GM06990 (cell line): ENCODE measurements at regions not wholly inside any gene's neighbourhood (a gene's known extent, or its start where the extent isn't known, plus 50 kb on each side); places are given as distances from the start of the nearest gene placed in this dataset.
"Not testable (repeated sequence)": the region's sequence is repeated elsewhere in the genome, so short reads cannot be mapped to it uniquely, and the experiment has no call there.

Experiments used
- DNase-seq: peaks from one replicate; pipeline ENCODE4 v3.0.0-alpha.2; 2011; ENCODE audit not compliant: insufficient read length; ENCODE audit errors: extremely low read depth
- H3K27me3 ChIP-seq: replicated peaks from 2 replicates; pipeline ENCODE4 v1.6.0; 2011; ENCODE audit warnings: low read length; ENCODE audit not compliant: control insufficient read depth, insufficient read depth
- H3K36me3 ChIP-seq: 2 replicates; pipeline ENCODE4 v1.5.1; 2011; ENCODE audit warnings: low read length; ENCODE audit not compliant: control insufficient read depth, insufficient read depth
- H3K4me3 ChIP-seq: replicated peaks from 2 replicates; pipeline ENCODE4 v1.5.1; 2011; ENCODE audit warnings: low read depth, mild to moderate bottlenecking, control low read depth, low read length
- TF ChIP-seq, protein P1 (sequence below): IDR thresholded peaks from 2 replicates; pipeline ENCODE4 v1.5.1; 2011; ENCODE audit warnings: low read length, control low read depth, mild to moderate bottlenecking, inconsistent platforms; ENCODE audit not compliant: insufficient read depth, poor library complexity, severe bottlenecking

GRCh38 chr21:15209224-15209623 lies 144.4 kb upstream of the NRIP1 start:
- Histone ChIP-seq H3K27me3 (no peaks in the 10 kb centered on the region), H3K36me3 (no peaks in the 10 kb centered on the region), H3K4me3 (no peak overlapping the region)
- DNase-seq, result no peak
- TF ChIP-seq, protein P1, sequence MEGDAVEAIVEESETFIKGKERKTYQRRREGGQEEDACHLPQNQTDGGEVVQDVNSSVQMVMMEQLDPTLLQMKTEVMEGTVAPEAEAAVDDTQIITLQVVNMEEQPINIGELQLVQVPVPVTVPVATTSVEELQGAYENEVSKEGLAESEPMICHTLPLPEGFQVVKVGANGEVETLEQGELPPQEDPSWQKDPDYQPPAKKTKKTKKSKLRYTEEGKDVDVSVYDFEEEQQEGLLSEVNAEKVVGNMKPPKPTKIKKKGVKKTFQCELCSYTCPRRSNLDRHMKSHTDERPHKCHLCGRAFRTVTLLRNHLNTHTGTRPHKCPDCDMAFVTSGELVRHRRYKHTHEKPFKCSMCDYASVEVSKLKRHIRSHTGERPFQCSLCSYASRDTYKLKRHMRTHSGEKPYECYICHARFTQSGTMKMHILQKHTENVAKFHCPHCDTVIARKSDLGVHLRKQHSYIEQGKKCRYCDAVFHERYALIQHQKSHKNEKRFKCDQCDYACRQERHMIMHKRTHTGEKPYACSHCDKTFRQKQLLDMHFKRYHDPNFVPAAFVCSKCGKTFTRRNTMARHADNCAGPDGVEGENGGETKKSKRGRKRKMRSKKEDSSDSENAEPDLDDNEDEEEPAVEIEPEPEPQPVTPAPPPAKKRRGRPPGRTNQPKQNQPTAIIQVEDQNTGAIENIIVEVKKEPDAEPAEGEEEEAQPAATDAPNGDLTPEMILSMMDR, result no peak

- no peak for DNase-seq
- Histone ChIP-seq H3K27me3 (no peaks in the 10 kb centered on the region), H3K36me3 (no peaks in the 10 kb centered on the region), H3K4me3 (no peak overlapping the region)
- TF ChIP-seq, protein P1, result no peak
Measured at GRCh38 chr21:15210235-15210678, 145.5 kb upstream of the NRIP1 start.

GRCh38 chr21:15211491-15212133 lies 146.8 kb upstream of the NRIP1 start:
- TF ChIP-seq, protein P1, result no peak
- Histone ChIP-seq H3K4me3 (no peak overlapping the region), H3K27me3 (no peaks in the 10 kb centered on the region), H3K36me3 (no peaks in the 10 kb centered on the region)
- no peak for DNase-seq

DNA sequence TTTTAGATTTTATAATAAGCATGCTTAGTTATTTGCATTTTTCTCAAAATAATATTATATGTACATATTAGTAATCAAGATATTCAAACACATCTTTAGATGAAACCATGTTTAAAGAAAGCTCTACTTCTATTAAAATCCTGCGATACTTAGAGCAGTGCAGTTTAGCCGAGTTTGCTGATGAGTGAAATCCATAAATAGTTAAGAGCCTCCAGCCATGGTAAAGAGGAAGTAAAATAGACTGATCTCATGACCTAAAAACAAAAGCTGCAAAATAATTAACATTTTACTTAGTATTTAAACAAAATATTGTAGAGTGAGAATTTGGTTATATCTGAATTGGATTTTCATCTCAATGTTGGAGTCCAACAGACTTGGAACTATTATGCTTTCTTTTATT lies 147.4 kb upstream of the NRIP1 start:
- TF ChIP-seq, protein P1, result no peak
- DNase-seq, result no peak
- H3K4me3 ChIP-seq, result no peak overlapping the region
- no peaks in the 10 kb centered on the region for H3K27me3 ChIP-seq
- no peaks in the 10 kb centered on the region for H3K36me3 ChIP-seq

DNA sequence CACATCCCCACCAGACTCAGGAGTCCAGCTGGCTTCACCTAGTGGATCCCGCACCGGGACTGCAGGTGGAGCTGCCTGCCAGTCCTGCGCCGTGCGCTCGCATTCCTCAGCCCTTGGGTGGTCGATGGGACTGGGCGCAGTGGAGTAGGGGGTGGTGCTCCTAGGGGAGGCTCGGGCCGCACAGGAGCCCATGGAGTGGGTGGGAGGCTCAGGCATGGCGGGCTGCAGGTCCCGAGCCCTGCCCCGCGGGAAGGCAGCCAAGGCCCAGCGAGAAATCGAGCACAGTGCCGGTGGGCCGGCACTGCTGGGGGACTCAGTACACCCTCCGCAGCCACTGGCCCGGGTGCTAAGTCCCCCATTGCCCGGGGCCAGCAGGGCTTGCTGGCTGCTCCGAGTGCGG lies 153.7 kb upstream of the NRIP1 start:
- DNase-seq, H3K36me3 ChIP-seq, H3K4me3 ChIP-seq, H3K27me3 ChIP-seq: not testable (repeated sequence)

GRCh38 chr21:15219039-15219438 lies 154.2 kb upstream of the NRIP1 start:
- no peaks in the 10 kb centered on the region for H3K36me3 ChIP-seq

More at GRCh38 chr21:15219039-15219438, 154.2 kb upstream of the NRIP1 start:
- TF ChIP-seq, protein P1, result no peak
- no peaks in the 10 kb centered on the region for H3K27me3 ChIP-seq
- no peak overlapping the region for H3K4me3 ChIP-seq
- no peak for DNase-seq
